BJ (cell line): ENCODE measurements at regions not wholly inside any gene's neighbourhood (a gene's known extent, or its start where the extent isn't known, plus 50 kb on each side); places are given as distances from the start of the nearest gene placed in this dataset.

Experiments
- CTCF ChIA-PET: fragments of 350-600 bp; formaldehyde crosslinking; extraction: SDS; loops from one replicate; lab custom pipeline; 2021; ENCODE audit warnings: antibody characterized with exemption, inconsistent platforms; lab: Yijun Ruan, JAX
- POLR2A ChIA-PET: fragments of 300-600 bp; sonication (Branson Sonifier 250); formaldehyde crosslinking; extraction: SDS; loops from one replicate; lab custom pipeline; 2021; ENCODE audit warnings: antibody characterized with exemption; lab: Charles Lee
- DNase-seq: peaks from one replicate; pipeline ENCODE4 v3.0.0-alpha.2; 2011; ENCODE audit warnings: low read depth
- H3K27me3 ChIP-seq: 2 replicates; pipeline ENCODE4 v1.6.0; 2011; ENCODE audit warnings: low read length; ENCODE audit not compliant: control insufficient read depth, insufficient read depth
- H3K36me3 ChIP-seq: 2 replicates; pipeline ENCODE4 v1.5.1; 2011; ENCODE audit warnings: low read length; ENCODE audit not compliant: control insufficient read depth, insufficient read depth
- H3K4me3 ChIP-seq: 2 replicates; pipeline ENCODE4 v1.5.1; 2011; ENCODE audit warnings: low read depth, mild to moderate bottlenecking, control low read depth, low read length
- TF ChIP-seq, protein P1 (sequence below): IDR thresholded peaks from 2 replicates; pipeline ENCODE4 v1.5.1; 2011; ENCODE audit warnings: low read depth, mild to moderate bottlenecking, control low read depth, inconsistent platforms, low read length, moderate library complexity; ENCODE audit not compliant: insufficient read depth

DNA sequence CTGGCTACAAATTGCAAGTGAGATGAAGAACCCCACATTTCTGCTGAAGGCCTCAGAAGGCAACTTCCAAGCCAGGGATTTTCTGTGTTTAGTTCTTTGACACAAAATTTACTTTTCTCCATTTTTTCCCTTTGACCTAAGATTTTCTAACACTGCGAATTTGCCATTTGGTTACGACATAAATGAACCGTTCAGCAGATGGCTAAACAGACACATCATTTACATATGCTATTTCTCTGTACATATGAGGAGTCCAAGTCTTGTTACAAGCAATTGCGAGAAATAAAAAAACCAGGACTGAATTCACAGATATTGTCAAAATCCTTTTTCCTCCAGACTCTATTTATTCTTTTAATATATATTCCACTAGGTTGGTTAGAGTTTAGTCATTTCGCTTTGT lies 978.6 kb downstream of the NLGN4X start:
- CTCF ChIA-PET = no interaction called here

DNA sequence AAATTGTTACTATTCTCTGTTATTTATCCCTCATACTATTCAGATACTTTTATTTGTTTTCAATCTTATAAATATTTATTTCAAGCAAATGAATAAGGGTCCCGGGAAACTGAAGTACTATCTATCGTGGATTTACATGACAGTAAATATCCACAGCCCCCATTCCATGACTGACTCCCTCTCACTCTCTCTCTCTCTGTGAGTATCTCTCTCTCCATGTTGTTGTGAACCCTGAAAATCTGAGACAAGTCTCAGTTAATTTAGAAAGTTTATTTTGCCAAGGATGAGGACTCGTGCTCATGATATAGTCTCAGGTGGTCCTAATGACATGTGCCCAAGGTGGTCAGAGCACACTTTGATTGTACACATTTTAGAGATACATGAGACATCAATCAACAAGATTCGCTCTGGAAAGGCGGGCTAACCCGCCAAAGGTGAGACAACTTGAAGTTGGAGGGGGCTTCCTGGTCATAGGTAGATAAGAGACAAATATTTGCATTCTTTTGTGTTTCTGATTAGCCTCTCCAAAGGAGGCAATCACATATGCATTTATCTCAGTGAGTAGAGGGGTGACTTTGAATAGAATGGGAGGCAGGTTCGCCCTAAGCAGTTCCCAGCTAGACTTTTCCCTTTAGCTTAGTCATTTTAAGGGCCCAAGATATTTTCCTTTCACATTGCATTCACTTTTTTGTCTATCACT lies 986.4 kb downstream of the NLGN4X start:
- H3K36me3 ChIP-seq = no peaks in the 10 kb centered on the region
- TF ChIP-seq, protein P1, sequence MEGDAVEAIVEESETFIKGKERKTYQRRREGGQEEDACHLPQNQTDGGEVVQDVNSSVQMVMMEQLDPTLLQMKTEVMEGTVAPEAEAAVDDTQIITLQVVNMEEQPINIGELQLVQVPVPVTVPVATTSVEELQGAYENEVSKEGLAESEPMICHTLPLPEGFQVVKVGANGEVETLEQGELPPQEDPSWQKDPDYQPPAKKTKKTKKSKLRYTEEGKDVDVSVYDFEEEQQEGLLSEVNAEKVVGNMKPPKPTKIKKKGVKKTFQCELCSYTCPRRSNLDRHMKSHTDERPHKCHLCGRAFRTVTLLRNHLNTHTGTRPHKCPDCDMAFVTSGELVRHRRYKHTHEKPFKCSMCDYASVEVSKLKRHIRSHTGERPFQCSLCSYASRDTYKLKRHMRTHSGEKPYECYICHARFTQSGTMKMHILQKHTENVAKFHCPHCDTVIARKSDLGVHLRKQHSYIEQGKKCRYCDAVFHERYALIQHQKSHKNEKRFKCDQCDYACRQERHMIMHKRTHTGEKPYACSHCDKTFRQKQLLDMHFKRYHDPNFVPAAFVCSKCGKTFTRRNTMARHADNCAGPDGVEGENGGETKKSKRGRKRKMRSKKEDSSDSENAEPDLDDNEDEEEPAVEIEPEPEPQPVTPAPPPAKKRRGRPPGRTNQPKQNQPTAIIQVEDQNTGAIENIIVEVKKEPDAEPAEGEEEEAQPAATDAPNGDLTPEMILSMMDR = no peak
- ChIA-PET POLR2A (no interaction called here), CTCF (no interaction called here)
- no peak overlapping the region for H3K4me3 ChIP-seq
- no peaks in the 10 kb centered on the region for H3K27me3 ChIP-seq
- no peak for DNase-seq

More for the DNA sequence above, 978.6 kb downstream of the NLGN4X start:
- POLR2A ChIA-PET = no interaction called here
- TF ChIP-seq, protein P1 = no peak
- Histone ChIP-seq H3K36me3 (no peaks in the 10 kb centered on the region), H3K4me3 (no peak overlapping the region), H3K27me3 (no peaks in the 10 kb centered on the region)
- no peak for DNase-seq

DNA sequence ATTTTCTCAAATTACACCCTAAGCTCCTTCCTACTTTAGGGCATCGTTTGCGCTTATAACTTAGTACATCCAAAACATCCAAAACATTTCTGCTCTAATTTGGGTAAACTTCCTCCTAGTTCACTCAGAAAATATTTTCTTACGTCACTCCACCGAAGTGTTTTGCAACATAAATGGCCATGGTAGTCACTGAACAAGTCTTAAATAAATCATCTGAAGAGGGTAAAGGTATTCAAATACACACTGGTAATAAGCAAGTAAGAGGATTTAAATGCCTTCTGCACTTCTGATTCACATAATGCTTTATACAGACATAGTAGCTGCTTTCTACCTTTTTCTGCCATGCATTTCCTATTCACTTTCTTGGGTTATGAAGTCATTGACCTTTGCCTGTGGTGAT lies 991.9 kb downstream of the NLGN4X start:
- ChIA-PET POLR2A (no interaction called here), CTCF (no interaction called here)
- Histone ChIP-seq H3K4me3 (no peak overlapping the region), H3K27me3 (no peaks in the 10 kb centered on the region), H3K36me3 (no peaks in the 10 kb centered on the region)
- TF ChIP-seq, protein P1 = no peak
- DNase-seq = no peak

DNA sequence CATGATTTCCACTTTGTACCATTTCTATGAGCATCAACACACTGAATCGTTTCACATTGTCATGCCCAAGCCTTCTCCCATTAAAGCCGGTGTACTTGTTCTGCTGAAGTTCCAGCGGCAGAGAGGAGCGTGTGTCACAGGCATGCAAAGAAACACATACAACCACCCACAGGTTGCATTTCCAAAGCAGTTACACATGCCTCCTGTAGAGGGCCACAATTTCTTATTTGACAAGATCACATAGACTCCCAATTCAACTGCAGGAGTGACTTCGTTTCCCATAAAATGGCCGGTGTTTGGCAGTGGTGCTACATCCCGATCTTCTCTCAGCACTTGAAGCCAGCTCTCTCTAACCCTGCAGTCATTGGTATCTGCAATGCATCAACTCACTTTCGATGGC lies 992.6 kb downstream of the NLGN4X start:
- TF ChIP-seq, protein P1 = no peak
- ChIA-PET POLR2A (no interaction called here), CTCF (no interaction called here)
- Histone ChIP-seq H3K4me3 (no peak overlapping the region), H3K36me3 (no peaks in the 10 kb centered on the region), H3K27me3 (no peaks in the 10 kb centered on the region)
- DNase-seq = no peak

DNA sequence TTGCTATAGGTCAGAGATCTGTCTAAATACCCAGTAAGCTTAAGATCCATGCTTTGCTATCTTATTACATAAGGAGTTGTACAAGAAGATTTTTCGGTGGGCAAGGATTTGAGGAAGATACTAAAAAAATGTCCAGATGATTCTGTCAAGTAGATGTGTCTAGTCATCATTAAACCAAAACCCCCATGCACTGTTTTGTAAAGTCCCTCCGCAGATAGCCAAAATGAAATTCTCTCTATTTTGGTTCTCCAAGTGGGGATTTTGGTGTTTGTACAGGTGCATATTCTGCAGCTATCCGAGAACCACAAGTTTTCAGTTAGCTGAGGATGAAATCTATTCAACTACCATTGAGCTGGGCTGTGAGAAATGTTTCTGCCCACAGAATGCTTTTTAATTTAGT lies 994.8 kb downstream of the NLGN4X start:
- no peak for DNase-seq
- POLR2A ChIA-PET = no interaction called here
- Histone ChIP-seq H3K27me3 (no peaks in the 10 kb centered on the region), H3K4me3 (no peak overlapping the region), H3K36me3 (no peaks in the 10 kb centered on the region)
- TF ChIP-seq, protein P1 = no peak
- CTCF ChIA-PET = no interaction called here
